ENCODE measurements at regions not wholly inside any gene's neighbourhood (a gene's known extent, or its start where the extent isn't known, plus 50 kb on each side); places are given as distances from the start of the nearest gene placed in this dataset.

- no TSS peak for BruUV-seq (replicated peaks)
- Mint-ChIP-seq H3K36me3 (ENCODE audit: insufficient read depth, unreplicated experiment) (no peaks in the 10 kb centered on the region), H3K4me3 (ENCODE audit: unreplicated experiment) (no peak overlapping the region), H3K4me1 (ENCODE audit: insufficient read depth, unreplicated experiment) (peaks cover 4% of the 10 kb centered on the region), H3K27me3 (ENCODE audit: insufficient read depth, unreplicated experiment) (no peaks in the 10 kb centered on the region), H3K27ac (ENCODE audit: low read depth, unreplicated experiment) (no peak overlapping the region), H3K9me3 (ENCODE audit: unreplicated experiment) (no peaks in the 10 kb centered on the region)
- ChIA-PET CTCF (interaction anchor here (0.7 kb wide), 1 partner anchor 131 kb away, joined by 3 read pairs; no protein-coding TSS in a partner anchor), POLR2A (no interaction called here)
- no peak for DNase-seq (ENCODE audit: unreplicated experiment)
- no peak for TF ChIP-seq CTCF (IDR thresholded peaks at IDR 0.05; ENCODE audit: unreplicated experiment)
- intact Hi-C loops (cut with micrococcal nuclease), result no loop called here
These were observed 258.7 kb downstream of the ALDH8A1 start for GRCh38 chr6:134691180-134691579.

GRCh38 chr6:134690048-134690447 lies 259.9 kb downstream of the ALDH8A1 start:
- DNase-seq (ENCODE audit: unreplicated experiment), result no peak
- no peaks in the 10 kb centered on the region for H3K27me3 Mint-ChIP-seq (ENCODE audit: insufficient read depth, unreplicated experiment)

GRCh38 chr6:134689641-134690040 lies 260.3 kb downstream of the ALDH8A1 start:
- POLR2A ChIA-PET, result interaction anchor here (0.6 to 1.6 kb wide), 2 partner anchors 9 to 102 kb away, joined by 3 to 4 read pairs; no protein-coding TSS in a partner anchor
- H3K27me3 Mint-ChIP-seq (ENCODE audit: insufficient read depth, unreplicated experiment), result no peaks in the 10 kb centered on the region
- no peak overlapping the region for H3K4me3 Mint-ChIP-seq (ENCODE audit: unreplicated experiment)
- no peak for TF ChIP-seq CTCF (IDR thresholded peaks at IDR 0.05; ENCODE audit: unreplicated experiment)
- H3K9me3 Mint-ChIP-seq (ENCODE audit: unreplicated experiment), result no peaks in the 10 kb centered on the region
- no peak overlapping the region for H3K27ac Mint-ChIP-seq (ENCODE audit: low read depth, unreplicated experiment)
- intact Hi-C loops (cut with micrococcal nuclease), result no loop called here
- H3K4me1 Mint-ChIP-seq (ENCODE audit: insufficient read depth, unreplicated experiment), result peaks cover 11% of the 10 kb centered on the region
- DNase-seq (ENCODE audit: unreplicated experiment), result peak; percentile 18
- no peaks in the 10 kb centered on the region for H3K36me3 Mint-ChIP-seq (ENCODE audit: insufficient read depth, unreplicated experiment)
- CTCF ChIA-PET, result no interaction called here
- no TSS peak for BruUV-seq (replicated peaks)

More at GRCh38 chr6:134690048-134690447, 259.9 kb downstream of the ALDH8A1 start:
- Mint-ChIP-seq H3K9me3 (ENCODE audit: unreplicated experiment) (no peaks in the 10 kb centered on the region), H3K4me1 (ENCODE audit: insufficient read depth, unreplicated experiment) (peaks cover 8% of the 10 kb centered on the region), H3K27ac (ENCODE audit: low read depth, unreplicated experiment) (no peak overlapping the region), H3K4me3 (ENCODE audit: unreplicated experiment) (no peak overlapping the region), H3K36me3 (ENCODE audit: insufficient read depth, unreplicated experiment) (no peaks in the 10 kb centered on the region)
- ChIA-PET POLR2A (interaction anchor here (0.6 to 1.6 kb wide), 2 partner anchors 10 to 102 kb away, joined by 3 to 4 read pairs; no protein-coding TSS in a partner anchor), CTCF (no interaction called here)
- TF ChIP-seq CTCF (IDR thresholded peaks at IDR 0.05; ENCODE audit: unreplicated experiment), result no peak
- intact Hi-C loops (cut with micrococcal nuclease), result no loop called here
- no TSS peak for BruUV-seq (replicated peaks)

GRCh38 chr6:134689177-134689576 lies 260.7 kb downstream of the ALDH8A1 start:
- CTCF ChIA-PET, result no interaction called here
- no TSS peak for BruUV-seq (replicated peaks)
- Mint-ChIP-seq H3K36me3 (ENCODE audit: insufficient read depth, unreplicated experiment) (no peaks in the 10 kb centered on the region), H3K4me3 (ENCODE audit: unreplicated experiment) (no peak overlapping the region), H3K27ac (ENCODE audit: low read depth, unreplicated experiment) (no peak overlapping the region), H3K9me3 (ENCODE audit: unreplicated experiment) (no peaks in the 10 kb centered on the region), H3K4me1 (ENCODE audit: insufficient read depth, unreplicated experiment) (peaks cover 14% of the 10 kb centered on the region), H3K27me3 (ENCODE audit: insufficient read depth, unreplicated experiment) (no peaks in the 10 kb centered on the region)
- no peak for TF ChIP-seq CTCF (IDR thresholded peaks at IDR 0.05; ENCODE audit: unreplicated experiment)
- POLR2A ChIA-PET, result interaction anchor here (0.6 to 1.6 kb wide), 2 partner anchors 9 to 19 kb away, joined by 3 to 6 read pairs; no protein-coding TSS in a partner anchor
- DNase-seq (ENCODE audit: unreplicated experiment), result no peak
- intact Hi-C loops (cut with micrococcal nuclease), result no loop called here

Data from MCF 10A (cell line).